Keratinocyte (primary cell): ENCODE measurements at regions not wholly inside any gene's neighbourhood (a gene's known extent, or its start where the extent isn't known, plus 50 kb on each side); places are given as distances from the start of the nearest gene placed in this dataset.

Experiments used
- DNase-seq: peaks from one replicate; pipeline ENCODE4 v3.0.0-alpha.2; 2011; ENCODE audit warnings: low read depth, missing footprints, low spot score
- FAIRE-seq: peaks from 2 replicates; lab custom pipeline; 2011; peaks lifted over from hg19 to GRCh38; lab: Jason Lieb, UNC
- H2AFZ ChIP-seq: 2 replicates; pipeline ENCODE4 v1.6.0; 2012; ENCODE audit warnings: low read length, control low read depth, inconsistent platforms; ENCODE audit not compliant: control insufficient read depth
- H3K27ac ChIP-seq: 2 replicates; pipeline ENCODE4 v1.5.1; 2011; ENCODE audit warnings: low read length; ENCODE audit not compliant: control insufficient read depth, insufficient read depth
- H3K27me3 ChIP-seq: 3 replicates; pipeline ENCODE4 v1.6.0; 2011; ENCODE audit warnings: low read length; ENCODE audit not compliant: control insufficient read depth, insufficient read depth; ENCODE audit errors: extremely low read depth
- H3K36me3 ChIP-seq, 2 experiments: 2 replicates in 1 of 2; 3 replicates in 1 of 2; pipeline ENCODE4 v1.5.1; 2011; ENCODE audit warnings: low read length in 2 of 2, mild to moderate bottlenecking in 1 of 2; ENCODE audit not compliant: control insufficient read depth in 2 of 2, insufficient read depth in 2 of 2; ENCODE audit errors: extremely low read depth in 1 of 2
- H3K4me1 ChIP-seq: 3 replicates; pipeline ENCODE4 v1.5.1; 2011; ENCODE audit warnings: low read length; ENCODE audit not compliant: control insufficient read depth, insufficient read depth; ENCODE audit errors: extremely low read depth
- H3K4me2 ChIP-seq: 3 replicates; pipeline ENCODE4 v1.6.0; 2011; ENCODE audit warnings: low read depth, low read length; ENCODE audit not compliant: control insufficient read depth, insufficient read depth; ENCODE audit errors: extremely low read depth
- H3K4me3 ChIP-seq, 3 experiments: fragments of 200-600 bp in 1 of 3; sonication (generic) in 1 of 3; 2 replicates in 2 of 3; 3 replicates in 1 of 3; pipeline ENCODE4 v1.5.1; 2011 to 2016; ENCODE audit warnings: low read length in 3 of 3, mild to moderate bottlenecking in 3 of 3, control low read depth in 2 of 3, inconsistent platforms in 1 of 3, low read depth in 1 of 3, mixed read lengths in 1 of 3, mixed run types in 1 of 3, moderate library complexity in 1 of 3; ENCODE audit not compliant: control insufficient read depth in 2 of 3, insufficient read depth in 2 of 3; ENCODE audit errors: extremely low read depth in 1 of 3
- H3K79me2 ChIP-seq: 2 replicates; pipeline ENCODE4 v1.6.0; 2012; ENCODE audit warnings: low read length; ENCODE audit not compliant: control insufficient read depth, insufficient read depth
- H3K9ac ChIP-seq: 3 replicates; pipeline ENCODE4 v1.6.0; 2011; ENCODE audit warnings: low read length; ENCODE audit not compliant: control insufficient read depth, insufficient read depth; ENCODE audit errors: extremely low read depth
- H3K9me1 ChIP-seq: 3 replicates; pipeline ENCODE4 v1.6.0; 2011; ENCODE audit warnings: low read length; ENCODE audit not compliant: control insufficient read depth, insufficient read depth; ENCODE audit errors: extremely low read depth
- H3K9me3 ChIP-seq: 2 replicates; pipeline ENCODE4 v1.5.1; 2012; ENCODE audit warnings: low read depth, low read length; ENCODE audit not compliant: control insufficient read depth
- H4K20me1 ChIP-seq: 3 replicates; pipeline ENCODE4 v1.6.0; 2011; ENCODE audit warnings: low read length; ENCODE audit not compliant: control insufficient read depth, insufficient read depth; ENCODE audit errors: extremely low read depth
- EZH2 ChIP-seq: IDR thresholded peaks from one replicate; pipeline ENCODE4 v1.6.1; 2012; ENCODE audit warnings: inconsistent platforms, mild to moderate bottlenecking, low read length, moderate library complexity
- dilution Hi-C: fragments of 300-500 bp; cut with MboI; formaldehyde crosslinking; loops from one replicate; pipeline ENCODE4 v1.7.0; 2020; ENCODE audit warnings: low sequenced_read_pairs; ENCODE audit not compliant: extremely low pct_ligation_motif_present
- TF ChIP-seq, protein P1 (sequence below), 3 experiments: IDR thresholded peaks in 1 of 3; conservative IDR thresholded peaks in 1 of 3; optimal IDR thresholded peaks in 1 of 3; 2 replicates in 2 of 3; 3 replicates in 1 of 3; pipeline versions ENCODE3 to v1.5.1; 2011; ENCODE audit warnings: low read length in 3 of 3, mild to moderate bottlenecking in 3 of 3, moderate library complexity in 2 of 3, control low read depth in 1 of 3, inconsistent platforms in 1 of 3; ENCODE audit not compliant: insufficient read depth in 2 of 3; ENCODE audit errors: extremely low read depth in 1 of 3

GRCh38 chr20:40335437-40335836 lies 353.6 kb downstream of the MAFB start:
- dilution Hi-C loops = no loop called here
- Histone ChIP-seq H3K36me3 (no peaks in the 10 kb centered on the region), H3K27me3 (no peaks in the 10 kb centered on the region), H2AFZ (no peak overlapping the region), H3K79me2 (no peaks in the 10 kb centered on the region), H3K9me3 (no peaks in the 10 kb centered on the region), H3K27ac (no peak overlapping the region), H3K9ac (no peak overlapping the region), H3K9me1 (no peaks in the 10 kb centered on the region), H3K4me1 (no peaks in the 10 kb centered on the region), H4K20me1 (no peaks in the 10 kb centered on the region), H3K4me3 (no peak overlapping the region), H3K4me2 (no peak overlapping the region)
- FAIRE-seq = no peak
- DNase-seq = no peak
- TF ChIP-seq EZH2 = no peak
- TF ChIP-seq, protein P1, sequence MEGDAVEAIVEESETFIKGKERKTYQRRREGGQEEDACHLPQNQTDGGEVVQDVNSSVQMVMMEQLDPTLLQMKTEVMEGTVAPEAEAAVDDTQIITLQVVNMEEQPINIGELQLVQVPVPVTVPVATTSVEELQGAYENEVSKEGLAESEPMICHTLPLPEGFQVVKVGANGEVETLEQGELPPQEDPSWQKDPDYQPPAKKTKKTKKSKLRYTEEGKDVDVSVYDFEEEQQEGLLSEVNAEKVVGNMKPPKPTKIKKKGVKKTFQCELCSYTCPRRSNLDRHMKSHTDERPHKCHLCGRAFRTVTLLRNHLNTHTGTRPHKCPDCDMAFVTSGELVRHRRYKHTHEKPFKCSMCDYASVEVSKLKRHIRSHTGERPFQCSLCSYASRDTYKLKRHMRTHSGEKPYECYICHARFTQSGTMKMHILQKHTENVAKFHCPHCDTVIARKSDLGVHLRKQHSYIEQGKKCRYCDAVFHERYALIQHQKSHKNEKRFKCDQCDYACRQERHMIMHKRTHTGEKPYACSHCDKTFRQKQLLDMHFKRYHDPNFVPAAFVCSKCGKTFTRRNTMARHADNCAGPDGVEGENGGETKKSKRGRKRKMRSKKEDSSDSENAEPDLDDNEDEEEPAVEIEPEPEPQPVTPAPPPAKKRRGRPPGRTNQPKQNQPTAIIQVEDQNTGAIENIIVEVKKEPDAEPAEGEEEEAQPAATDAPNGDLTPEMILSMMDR (optimal IDR thresholded peaks at IDR 0.05 in 1 of 3, IDR thresholded peaks at IDR 0.05 in 1 of 3, conservative IDR thresholded peaks at IDR 0.05 in 1 of 3; ENCODE audit: extremely low read depth in 1 of 3, insufficient read depth in 2 of 3, low read length in 3 of 3) = no peak

DNA sequence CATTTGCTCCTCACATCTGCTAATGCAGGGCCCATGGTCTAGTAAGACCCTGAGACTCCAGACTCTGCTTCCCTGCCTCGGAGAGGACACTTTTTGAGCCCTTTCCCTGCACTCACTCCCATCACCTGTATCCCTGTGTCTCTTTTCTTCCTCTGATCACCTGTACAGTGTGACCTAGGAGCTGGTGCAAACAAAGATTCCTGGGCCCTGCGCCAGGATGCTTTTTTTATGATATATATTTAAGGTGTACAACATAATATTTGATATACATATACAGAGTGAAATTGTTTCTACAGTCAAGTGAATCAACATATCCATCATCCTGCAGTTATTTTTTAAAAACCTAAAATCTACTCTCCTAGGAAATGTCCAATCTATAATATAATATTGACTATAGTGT lies 355.4 kb downstream of the MAFB start:
- H3K9me3 ChIP-seq = no peaks in the 10 kb centered on the region
- H3K79me2 ChIP-seq = no peaks in the 10 kb centered on the region
- H3K36me3 ChIP-seq = no peaks in the 10 kb centered on the region
- TF ChIP-seq, protein P1 (optimal IDR thresholded peaks at IDR 0.05 in 1 of 3, IDR thresholded peaks at IDR 0.05 in 1 of 3, conservative IDR thresholded peaks at IDR 0.05 in 1 of 3; ENCODE audit: extremely low read depth in 1 of 3, insufficient read depth in 2 of 3, low read length in 3 of 3) = no peak
- no peak for TF ChIP-seq EZH2
- H3K4me1 ChIP-seq = no peaks in the 10 kb centered on the region
- H3K4me3 ChIP-seq = no peak overlapping the region
- dilution Hi-C loops = no loop called here
- no peaks in the 10 kb centered on the region for H3K9me1 ChIP-seq
- no peak overlapping the region for H3K4me2 ChIP-seq
- DNase-seq (no peak), FAIRE-seq (no peak)
- H4K20me1 ChIP-seq = no peaks in the 10 kb centered on the region
- no peak overlapping the region for H3K27ac ChIP-seq
- H2AFZ ChIP-seq = no peak overlapping the region
- H3K27me3 ChIP-seq = no peaks in the 10 kb centered on the region
- no peak overlapping the region for H3K9ac ChIP-seq
